Activated naive CD4-positive, alpha-beta T cell treated with Interleukin-2 at 50 U/mL for 16 hours (primary cell): ENCODE measurements at regions not wholly inside any gene's neighbourhood (a gene's known extent, or its start where the extent isn't known, plus 50 kb on each side); places are given as distances from the start of the nearest gene placed in this dataset.
A peak's percentile ranks its signal among the peaks of the same experiment; 100 is the strongest.

Experiments used
- DNase-seq: peaks from one replicate; pipeline ENCODE4 v3.0.0-alpha.2; 2020

GRCh38 chr3:193780810-193781478 lies 187.9 kb downstream of the OPA1 start:
- peak; percentile 13 for DNase-seq

- no peak for DNase-seq
Measured at GRCh38 chr3:193782276-193782647, 189.3 kb downstream of the OPA1 start.

- DNase-seq = no peak
Measured at GRCh38 chr3:193782747-193783146, 189.7 kb downstream of the OPA1 start.

- DNase-seq = no peak
Measured at GRCh38 chr3:193783166-193783896, 190.3 kb downstream of the OPA1 start.

GRCh38 chr3:193784822-193785221 lies 191.8 kb downstream of the OPA1 start:
- DNase-seq = no peak

GRCh38 chr3:193787496-193787870 lies 194.5 kb downstream of the OPA1 start:
- DNase-seq = no peak

GRCh38 chr3:193788189-193788991 lies 195.4 kb downstream of the OPA1 start:
- DNase-seq = no peak

GRCh38 chr3:193789455-193789854 lies 196.4 kb downstream of the OPA1 start:
- DNase-seq = no peak

GRCh38 chr3:193790086-193790990 lies 197.3 kb downstream of the OPA1 start:
- DNase-seq = no peak

GRCh38 chr3:193791041-193792032 lies 198.3 kb downstream of the OPA1 start:
- DNase-seq = no peak

GRCh38 chr3:193793123-193793522 lies 200.1 kb downstream of the OPA1 start:
- no peak for DNase-seq

GRCh38 chr3:193794002-193794881 lies 201.2 kb downstream of the OPA1 start:
- DNase-seq = no peak

- DNase-seq = no peak
Measured at GRCh38 chr3:193795062-193795690, 202.2 kb downstream of the OPA1 start.

- DNase-seq = no peak
Measured at GRCh38 chr3:193796089-193796488, 203.1 kb downstream of the OPA1 start.

GRCh38 chr3:193797566-193797965 lies 204.6 kb downstream of the OPA1 start:
- DNase-seq = no peak

- no peak for DNase-seq
Measured at GRCh38 chr3:193798051-193798450, 205.0 kb downstream of the OPA1 start.

- DNase-seq = no peak
Measured at GRCh38 chr3:193800138-193801043, 207.4 kb downstream of the OPA1 start.

- DNase-seq = no peak
Measured at GRCh38 chr3:193801097-193801496, 208.1 kb downstream of the OPA1 start.

- DNase-seq = no peak
Measured at GRCh38 chr3:193803288-193803687, 210.3 kb downstream of the OPA1 start.
